Neutrophil (primary cell): ENCODE measurements at regions not wholly inside any gene's neighbourhood (a gene's known extent, or its start where the extent isn't known, plus 50 kb on each side); places are given as distances from the start of the nearest gene placed in this dataset.
"Not testable (repeated sequence)": the region's sequence is repeated elsewhere in the genome, so short reads cannot be mapped to it uniquely, and the experiment has no call there.

Experiments used
- H3K27ac ChIP-seq: fragments of 200-600 bp; sonication (generic); 2 replicates; pipeline ENCODE4 v1.5.1; 2016; ENCODE audit warnings: mild to moderate bottlenecking, moderate library complexity
- H3K27me3 ChIP-seq: fragments of 200-600 bp; sonication (generic); 2 replicates; pipeline ENCODE4 v1.6.0; 2016; ENCODE audit warnings: mild to moderate bottlenecking
- H3K36me3 ChIP-seq: fragments of 200-600 bp; sonication (generic); 2 replicates; pipeline ENCODE4 v1.5.1; 2017
- H3K4me1 ChIP-seq, 2 experiments: fragments of 200-600 bp in 1 of 2; sonication (generic) in 1 of 2; 1 replicate in 1 of 2; 2 replicates in 1 of 2; pipeline versions ENCODE4 v1.5.1 to v1.6.1; 2013 to 2016; ENCODE audit warnings: low read depth in 1 of 2, low read length in 1 of 2, mild to moderate bottlenecking in 1 of 2, moderate library complexity in 1 of 2; ENCODE audit not compliant: control insufficient read depth in 1 of 2, insufficient read depth in 1 of 2
- H3K4me3 ChIP-seq, 2 experiments: fragments of 200-600 bp in 1 of 2; sonication (generic) in 1 of 2; 1 replicate in 1 of 2; 2 replicates in 1 of 2; pipeline ENCODE4 v1.5.1; 2013 to 2016; ENCODE audit warnings: low read depth in 1 of 2, low read length in 1 of 2, mild to moderate bottlenecking in 1 of 2, moderate library complexity in 1 of 2
- H3K9me3 ChIP-seq: fragments of 200-600 bp; sonication (generic); 2 replicates; pipeline ENCODE4 v1.5.1; 2016
- TF ChIP-seq, protein P1 (sequence below): fragments of 200-600 bp; sonication (generic); IDR thresholded peaks from 2 replicates; pipeline ENCODE4 v1.5.1; 2016; ENCODE audit warnings: antibody characterized with exemption

DNA sequence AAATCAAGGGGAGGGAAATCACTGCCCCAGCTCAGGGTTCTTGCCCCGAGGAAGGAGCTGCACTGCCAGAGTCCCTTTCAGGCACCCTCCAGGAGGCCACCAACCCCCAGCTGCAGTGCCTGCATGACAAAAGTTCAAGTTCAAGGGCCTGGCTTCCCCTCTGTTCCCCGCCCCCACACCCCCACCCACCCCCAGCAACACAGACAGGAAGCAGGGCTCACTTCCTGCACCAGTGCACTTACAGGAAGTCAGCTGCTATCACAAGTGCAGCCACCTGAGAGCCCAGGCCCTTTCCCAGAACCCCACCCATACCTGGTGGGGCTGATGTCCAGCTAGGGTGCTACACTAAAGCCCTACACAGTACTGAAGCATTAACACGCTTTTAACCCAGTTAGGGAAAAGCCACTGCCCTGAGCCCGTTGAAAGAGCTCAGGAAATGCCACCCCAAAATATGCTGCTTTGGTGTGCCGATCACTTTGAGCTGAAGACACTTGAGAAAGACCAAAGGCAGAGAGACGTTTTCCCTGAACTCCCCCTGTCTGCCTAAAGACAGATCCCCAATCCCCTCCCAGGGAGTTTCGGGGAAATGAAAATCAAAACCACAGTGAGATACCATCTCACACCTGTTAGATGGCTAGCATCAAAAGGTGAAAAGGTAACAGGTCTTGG lies 109.9 kb upstream of the CAB39 start:
- Histone ChIP-seq H3K9me3 (no peaks in the 10 kb centered on the region), H3K27ac (peak overlapping the region; percentile 76), H3K36me3 (no peaks in the 10 kb centered on the region), H3K4me1 (peaks cover 11 to 17% of the 10 kb centered on the region in 2 experiments), H3K27me3 (no peaks in the 10 kb centered on the region), H3K4me3 (peak overlapping the region; percentile 8 to 29)
- TF ChIP-seq, protein P1, sequence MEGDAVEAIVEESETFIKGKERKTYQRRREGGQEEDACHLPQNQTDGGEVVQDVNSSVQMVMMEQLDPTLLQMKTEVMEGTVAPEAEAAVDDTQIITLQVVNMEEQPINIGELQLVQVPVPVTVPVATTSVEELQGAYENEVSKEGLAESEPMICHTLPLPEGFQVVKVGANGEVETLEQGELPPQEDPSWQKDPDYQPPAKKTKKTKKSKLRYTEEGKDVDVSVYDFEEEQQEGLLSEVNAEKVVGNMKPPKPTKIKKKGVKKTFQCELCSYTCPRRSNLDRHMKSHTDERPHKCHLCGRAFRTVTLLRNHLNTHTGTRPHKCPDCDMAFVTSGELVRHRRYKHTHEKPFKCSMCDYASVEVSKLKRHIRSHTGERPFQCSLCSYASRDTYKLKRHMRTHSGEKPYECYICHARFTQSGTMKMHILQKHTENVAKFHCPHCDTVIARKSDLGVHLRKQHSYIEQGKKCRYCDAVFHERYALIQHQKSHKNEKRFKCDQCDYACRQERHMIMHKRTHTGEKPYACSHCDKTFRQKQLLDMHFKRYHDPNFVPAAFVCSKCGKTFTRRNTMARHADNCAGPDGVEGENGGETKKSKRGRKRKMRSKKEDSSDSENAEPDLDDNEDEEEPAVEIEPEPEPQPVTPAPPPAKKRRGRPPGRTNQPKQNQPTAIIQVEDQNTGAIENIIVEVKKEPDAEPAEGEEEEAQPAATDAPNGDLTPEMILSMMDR = no peak

GRCh38 chr2:230603317-230603716 lies 109.3 kb upstream of the CAB39 start:
- not testable (repeated sequence) for H3K36me3 ChIP-seq, H3K27me3 ChIP-seq, H3K4me3 ChIP-seq, H3K9me3 ChIP-seq
- Histone ChIP-seq H3K27ac (peak overlapping the region; percentile 76), H3K4me1 (peaks cover 11 to 17% of the 10 kb centered on the region in 2 experiments)

DNA sequence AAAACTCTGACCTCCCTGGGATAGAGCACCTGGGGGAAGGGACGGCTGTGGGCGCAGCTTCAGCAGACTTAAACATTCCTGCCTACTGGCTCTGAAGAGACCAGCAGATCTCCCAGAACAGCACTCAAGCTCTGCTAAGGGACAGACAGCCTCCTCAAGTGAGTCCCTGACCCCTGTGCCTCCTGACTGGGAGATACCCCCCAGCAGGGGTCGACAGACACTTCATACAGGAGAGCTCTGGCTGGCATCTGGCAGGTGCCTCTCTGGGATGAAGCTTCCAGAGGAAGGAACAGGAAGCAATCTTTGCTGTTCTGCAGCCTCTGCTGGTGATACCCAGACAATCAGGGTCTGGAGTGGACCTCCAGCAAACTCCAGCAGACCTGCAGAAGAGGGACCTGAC lies 108.5 kb upstream of the CAB39 start:
- H3K9me3 ChIP-seq, H3K27ac ChIP-seq, H3K4me3 ChIP-seq, H3K27me3 ChIP-seq, H3K36me3 ChIP-seq: not testable (repeated sequence)
- H3K4me1 ChIP-seq = peaks cover 11 to 17% of the 10 kb centered on the region in 2 experiments

- Histone ChIP-seq H3K4me1 (peaks cover 3 to 7% of the 10 kb centered on the region in 2 experiments), H3K27ac (no peak overlapping the region), H3K4me3 (no peak overlapping the region), H3K27me3 (no peaks in the 10 kb centered on the region), H3K9me3 (no peaks in the 10 kb centered on the region), H3K36me3 (no peaks in the 10 kb centered on the region)
- TF ChIP-seq, protein P1 = no peak
These were observed 98.6 kb upstream of the CAB39 start for GRCh38 chr2:230614040-230614439.

- H3K27me3 ChIP-seq = no peaks in the 10 kb centered on the region
- TF ChIP-seq, protein P1 = no peak
- H3K27ac ChIP-seq = no peak overlapping the region
- H3K4me3 ChIP-seq = no peak overlapping the region
- peaks cover 3 to 7% of the 10 kb centered on the region in 2 experiments for H3K4me1 ChIP-seq
- no peaks in the 10 kb centered on the region for H3K36me3 ChIP-seq
- no peaks in the 10 kb centered on the region for H3K9me3 ChIP-seq
These were observed 97.7 kb upstream of the CAB39 start for GRCh38 chr2:230614913-230615332.

- H3K36me3 ChIP-seq, H3K9me3 ChIP-seq, H3K4me3 ChIP-seq, H3K27me3 ChIP-seq, H3K27ac ChIP-seq, H3K4me1 ChIP-seq: not testable (repeated sequence)
These were observed 95.4 kb upstream of the CAB39 start for GRCh38 chr2:230617256-230617706.

GRCh38 chr2:230619491-230619890 lies 93.2 kb upstream of the CAB39 start:
- TF ChIP-seq, protein P1 = no peak

GRCh38 chr2:230625220-230625619 lies 87.4 kb upstream of the CAB39 start:
- not testable (repeated sequence) for H3K9me3 ChIP-seq, H3K4me1 ChIP-seq, H3K36me3 ChIP-seq, H3K4me3 ChIP-seq, H3K27me3 ChIP-seq, H3K27ac ChIP-seq

More at GRCh38 chr2:230619491-230619890, 93.2 kb upstream of the CAB39 start:
- Histone ChIP-seq H3K36me3 (no peaks in the 10 kb centered on the region), H3K4me1 (no peaks in the 10 kb centered on the region), H3K27me3 (no peaks in the 10 kb centered on the region), H3K4me3 (no peak overlapping the region), H3K27ac (no peak overlapping the region), H3K9me3 (no peaks in the 10 kb centered on the region)

- not testable (repeated sequence) for H3K9me3 ChIP-seq, H3K4me1 ChIP-seq
These were observed 85.6 kb upstream of the CAB39 start for GRCh38 chr2:230627091-230627490.

More at GRCh38 chr2:230627091-230627490, 85.6 kb upstream of the CAB39 start:
- not testable (repeated sequence) for H3K27me3 ChIP-seq, H3K4me3 ChIP-seq, H3K27ac ChIP-seq, H3K36me3 ChIP-seq
